Duodenal mucosa (tissue), 2 donors: ENCODE measurements at regions not wholly inside any gene's neighbourhood (a gene's known extent, or its start where the extent isn't known, plus 50 kb on each side); places are given as distances from the start of the nearest gene placed in this dataset.

Experiments
- H3K27ac ChIP-seq: one replicate; pipeline ENCODE4 v1.7.0; 2013; ENCODE audit warnings: low read depth, low read length
- H3K27me3 ChIP-seq, 2 donors: one replicate each; pipeline ENCODE4 v1.7.0; 2013; ENCODE audit warnings: low read length in 2 of 2, control low read depth in 1 of 2; ENCODE audit not compliant: insufficient read depth in 2 of 2, control insufficient read depth in 1 of 2
- H3K36me3 ChIP-seq, 2 donors: one replicate each; pipeline ENCODE4 v1.7.0; 2013; ENCODE audit warnings: low read length in 2 of 2, control low read depth in 1 of 2; ENCODE audit not compliant: insufficient read depth in 2 of 2, control insufficient read depth in 1 of 2
- H3K4me1 ChIP-seq, 2 donors: one replicate each; pipeline ENCODE4 v1.7.0; 2013; ENCODE audit warnings: low read length in 2 of 2, control low read depth in 1 of 2; ENCODE audit not compliant: insufficient read depth in 2 of 2, control insufficient read depth in 1 of 2
- H3K4me3 ChIP-seq, 2 donors: one replicate each; pipeline ENCODE4 v1.7.0; 2013; ENCODE audit warnings: low read length in 2 of 2, low read depth in 1 of 2
- H3K9ac ChIP-seq, 2 donors: one replicate each; pipeline ENCODE4 v1.7.0; 2013; ENCODE audit warnings: low read length in 2 of 2, low read depth in 1 of 2
- H3K9me3 ChIP-seq, 2 donors: one replicate each; pipeline ENCODE4 v1.7.0; 2013; ENCODE audit warnings: low read length in 2 of 2, control low read depth in 1 of 2; ENCODE audit not compliant: control insufficient read depth in 1 of 2

DNA sequence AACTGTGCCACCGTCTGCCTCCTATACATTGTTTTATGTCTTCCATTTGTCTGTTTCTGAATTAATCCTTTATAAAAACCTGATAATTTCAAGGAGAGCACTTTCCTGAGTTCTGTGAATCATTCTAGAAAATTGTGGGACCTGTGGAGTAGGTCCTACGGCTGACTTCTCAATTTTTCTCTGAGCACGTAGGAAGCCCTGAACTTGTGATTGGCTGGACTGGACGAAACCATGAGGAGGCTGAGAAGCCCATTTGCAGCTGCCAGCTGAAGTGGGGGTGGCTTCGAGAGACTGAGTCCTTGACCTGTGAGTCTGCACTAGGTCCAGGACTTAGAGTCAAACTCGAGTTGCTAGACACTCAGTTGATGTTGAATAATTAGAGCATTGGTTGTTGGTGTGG, 277.1 kb upstream of the NCAM2 start:
- no peak overlapping the region for H3K9ac ChIP-seq
- no peak overlapping the region for H3K27ac ChIP-seq
- H3K4me3 ChIP-seq = no peak overlapping the region
- no peaks in the 10 kb centered on the region for H3K27me3 ChIP-seq
- peaks cover 8 to 9% of the 10 kb centered on the region in 2 donors for H3K9me3 ChIP-seq
- H3K4me1 ChIP-seq = no peaks in the 10 kb centered on the region
- H3K36me3 ChIP-seq = no peaks in the 10 kb centered on the region

DNA sequence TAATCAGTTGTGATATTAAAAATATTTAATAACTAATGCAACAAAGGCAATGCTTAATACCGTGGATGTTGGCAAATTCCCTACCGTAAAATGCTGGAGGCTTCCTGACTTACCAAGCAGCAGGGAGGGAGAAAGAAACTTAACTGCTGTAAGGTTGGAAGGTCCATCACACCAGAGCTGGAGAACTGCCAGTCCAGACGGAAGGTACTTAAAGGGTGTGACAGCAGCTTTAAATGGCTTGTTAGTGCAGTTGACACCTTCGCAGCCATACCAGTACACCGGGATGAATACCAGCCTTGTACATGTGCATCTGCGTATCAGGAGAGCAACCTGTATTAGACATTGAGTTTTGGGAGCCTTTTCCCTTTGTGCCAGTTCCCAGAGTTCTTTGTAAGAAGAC, 269.5 kb upstream of the NCAM2 start:
- H3K27ac ChIP-seq = no peak overlapping the region
- H3K36me3 ChIP-seq = no peaks in the 10 kb centered on the region
- no peak overlapping the region for H3K4me3 ChIP-seq
- H3K4me1 ChIP-seq = no peaks in the 10 kb centered on the region
- H3K27me3 ChIP-seq = no peaks in the 10 kb centered on the region
- H3K9me3 ChIP-seq = peaks cover 11 to 17% of the 10 kb centered on the region in 2 donors
- H3K9ac ChIP-seq = no peak overlapping the region

- Histone ChIP-seq H3K9me3 (peaks cover 11 to 17% of the 10 kb centered on the region in 2 donors), H3K4me1 (no peaks in the 10 kb centered on the region), H3K4me3 (no peak overlapping the region), H3K27me3 (no peaks in the 10 kb centered on the region), H3K36me3 (no peaks in the 10 kb centered on the region), H3K27ac (no peak overlapping the region), H3K9ac (no peak overlapping the region)
Measured at GRCh38 chr21:20729376-20729775, 268.8 kb upstream of the NCAM2 start.

GRCh38 chr21:20730441-20730840, 267.8 kb upstream of the NCAM2 start:
- Histone ChIP-seq H3K4me3 (no peak overlapping the region), H3K9ac (no peak overlapping the region), H3K9me3 (peaks cover 11 to 19% of the 10 kb centered on the region in 2 donors), H3K27me3 (no peaks in the 10 kb centered on the region), H3K36me3 (no peaks in the 10 kb centered on the region), H3K27ac (no peak overlapping the region), H3K4me1 (no peaks in the 10 kb centered on the region)

GRCh38 chr21:20735257-20735656, 263.0 kb upstream of the NCAM2 start:
- no peaks in the 10 kb centered on the region for H3K27me3 ChIP-seq
- H3K36me3 ChIP-seq = no peaks in the 10 kb centered on the region
- H3K4me3 ChIP-seq = no peak overlapping the region
- H3K27ac ChIP-seq = no peak overlapping the region
- H3K9ac ChIP-seq = no peak overlapping the region
- H3K9me3 ChIP-seq = peaks cover 14 to 15% of the 10 kb centered on the region in 2 donors
- H3K4me1 ChIP-seq = no peaks in the 10 kb centered on the region

GRCh38 chr21:20737227-20737913, 260.8 kb upstream of the NCAM2 start:
- Histone ChIP-seq H3K9ac (no peak overlapping the region), H3K36me3 (no peaks in the 10 kb centered on the region), H3K9me3 (peaks cover 8 to 11% of the 10 kb centered on the region in 2 donors), H3K27me3 (no peaks in the 10 kb centered on the region), H3K27ac (no peak overlapping the region), H3K4me3 (no peak overlapping the region), H3K4me1 (no peaks in the 10 kb centered on the region)

- no peaks in the 10 kb centered on the region for H3K4me1 ChIP-seq
- H3K36me3 ChIP-seq = no peaks in the 10 kb centered on the region
- no peaks in the 10 kb centered on the region for H3K27me3 ChIP-seq
- H3K4me3 ChIP-seq = no peak overlapping the region
- no peak overlapping the region for H3K27ac ChIP-seq
- H3K9me3 ChIP-seq = peaks cover 8 to 11% of the 10 kb centered on the region in 2 donors
- H3K9ac ChIP-seq = no peak overlapping the region
Measured at GRCh38 chr21:20739421-20739820, 258.8 kb upstream of the NCAM2 start.

- no peak overlapping the region for H3K27ac ChIP-seq
- no peaks in the 10 kb centered on the region for H3K27me3 ChIP-seq
- no peak overlapping the region for H3K9ac ChIP-seq
- no peaks in the 10 kb centered on the region for H3K4me1 ChIP-seq
- no peak overlapping the region for H3K4me3 ChIP-seq
- H3K9me3 ChIP-seq = peaks cover 8 to 9% of the 10 kb centered on the region in 2 donors
- H3K36me3 ChIP-seq = no peaks in the 10 kb centered on the region
Measured at GRCh38 chr21:20741445-20741844, 256.8 kb upstream of the NCAM2 start.

DNA sequence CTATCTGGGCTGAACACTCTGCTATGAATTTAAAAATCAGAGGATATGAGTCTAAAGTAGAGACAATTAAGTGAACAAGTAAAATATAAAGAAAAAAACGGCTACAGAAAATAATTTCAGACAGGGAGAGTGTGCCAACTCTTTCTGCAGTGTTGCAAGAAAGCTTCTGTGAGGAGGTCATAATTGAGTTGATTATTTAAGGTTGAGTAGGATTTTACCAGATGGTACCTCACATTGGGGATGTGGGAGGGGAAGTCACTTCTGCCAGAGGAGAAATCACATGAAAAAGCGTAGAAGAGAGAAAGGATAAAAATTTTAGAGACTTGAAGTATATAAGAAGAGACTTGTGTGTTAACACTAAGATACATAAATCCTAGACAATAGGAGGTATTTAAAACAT, 238.0 kb upstream of the NCAM2 start:
- Histone ChIP-seq H3K4me1 (no peaks in the 10 kb centered on the region), H3K36me3 (no peaks in the 10 kb centered on the region), H3K27me3 (no peaks in the 10 kb centered on the region), H3K27ac (no peak overlapping the region), H3K9ac (no peak overlapping the region), H3K9me3 (peaks cover 0 to 9% of the 10 kb centered on the region in 2 donors), H3K4me3 (no peak overlapping the region)

DNA sequence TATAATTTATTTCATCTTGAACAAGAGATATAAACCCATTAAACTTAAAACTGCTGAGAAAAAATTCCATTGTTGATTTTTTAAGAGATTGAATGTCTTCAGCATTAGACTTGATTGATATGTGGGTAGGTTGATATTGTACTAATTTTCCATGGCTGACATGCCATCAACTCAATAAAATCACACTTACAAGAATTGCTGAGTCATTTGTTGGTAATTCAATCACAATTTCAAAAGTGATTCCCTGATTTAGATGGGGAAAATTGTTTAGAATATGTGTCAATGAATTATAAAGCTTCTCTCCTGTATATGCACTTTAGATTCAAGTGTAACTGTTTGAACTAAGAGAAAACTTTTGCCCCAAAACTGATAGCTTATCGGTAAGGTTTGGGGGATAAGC, 223.5 kb upstream of the NCAM2 start:
- Histone ChIP-seq H3K4me3 (no peak overlapping the region), H3K9me3 (peaks cover 7 to 19% of the 10 kb centered on the region in 2 donors), H3K27ac (no peak overlapping the region), H3K9ac (no peak overlapping the region), H3K36me3 (no peaks in the 10 kb centered on the region), H3K27me3 (no peaks in the 10 kb centered on the region), H3K4me1 (no peaks in the 10 kb centered on the region)
